WI38 (cell line): ENCODE measurements at regions not wholly inside any gene's neighbourhood (a gene's known extent, or its start where the extent isn't known, plus 50 kb on each side); places are given as distances from the start of the nearest gene placed in this dataset.

Source experiments
- H3K4me3 ChIP-seq: 2 replicates; pipeline ENCODE4 v1.5.1; 2011; ENCODE audit warnings: low read depth, mild to moderate bottlenecking, control low read depth, low read length
- TF ChIP-seq, protein P1 (sequence below): IDR thresholded peaks from 2 replicates; pipeline ENCODE4 v1.5.1; 2012; ENCODE audit warnings: low read depth, mild to moderate bottlenecking, control low read depth, low read length

DNA sequence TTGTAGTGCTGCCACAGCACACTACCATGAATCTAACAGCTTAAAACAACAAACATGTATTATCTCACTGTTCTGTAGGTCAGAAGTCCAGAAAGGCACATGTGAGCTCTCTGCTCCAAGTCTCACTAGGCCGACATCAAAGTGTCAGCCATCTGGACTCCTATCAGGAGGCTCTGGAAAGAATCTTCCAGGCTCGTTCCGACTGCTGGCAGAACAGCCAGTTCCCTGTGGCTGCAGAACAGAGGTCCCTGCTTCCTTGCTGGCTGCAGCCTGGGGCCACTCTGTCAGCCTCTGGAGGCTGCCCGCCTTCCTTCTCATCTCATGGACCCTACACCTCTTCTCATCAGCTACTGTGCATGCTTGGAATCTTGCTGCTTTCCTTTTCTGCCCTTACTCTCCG, 168.9 kb downstream of the CBLN1 start:
- TF ChIP-seq, protein P1, sequence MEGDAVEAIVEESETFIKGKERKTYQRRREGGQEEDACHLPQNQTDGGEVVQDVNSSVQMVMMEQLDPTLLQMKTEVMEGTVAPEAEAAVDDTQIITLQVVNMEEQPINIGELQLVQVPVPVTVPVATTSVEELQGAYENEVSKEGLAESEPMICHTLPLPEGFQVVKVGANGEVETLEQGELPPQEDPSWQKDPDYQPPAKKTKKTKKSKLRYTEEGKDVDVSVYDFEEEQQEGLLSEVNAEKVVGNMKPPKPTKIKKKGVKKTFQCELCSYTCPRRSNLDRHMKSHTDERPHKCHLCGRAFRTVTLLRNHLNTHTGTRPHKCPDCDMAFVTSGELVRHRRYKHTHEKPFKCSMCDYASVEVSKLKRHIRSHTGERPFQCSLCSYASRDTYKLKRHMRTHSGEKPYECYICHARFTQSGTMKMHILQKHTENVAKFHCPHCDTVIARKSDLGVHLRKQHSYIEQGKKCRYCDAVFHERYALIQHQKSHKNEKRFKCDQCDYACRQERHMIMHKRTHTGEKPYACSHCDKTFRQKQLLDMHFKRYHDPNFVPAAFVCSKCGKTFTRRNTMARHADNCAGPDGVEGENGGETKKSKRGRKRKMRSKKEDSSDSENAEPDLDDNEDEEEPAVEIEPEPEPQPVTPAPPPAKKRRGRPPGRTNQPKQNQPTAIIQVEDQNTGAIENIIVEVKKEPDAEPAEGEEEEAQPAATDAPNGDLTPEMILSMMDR = no peak
- no peak overlapping the region for H3K4me3 ChIP-seq

DNA sequence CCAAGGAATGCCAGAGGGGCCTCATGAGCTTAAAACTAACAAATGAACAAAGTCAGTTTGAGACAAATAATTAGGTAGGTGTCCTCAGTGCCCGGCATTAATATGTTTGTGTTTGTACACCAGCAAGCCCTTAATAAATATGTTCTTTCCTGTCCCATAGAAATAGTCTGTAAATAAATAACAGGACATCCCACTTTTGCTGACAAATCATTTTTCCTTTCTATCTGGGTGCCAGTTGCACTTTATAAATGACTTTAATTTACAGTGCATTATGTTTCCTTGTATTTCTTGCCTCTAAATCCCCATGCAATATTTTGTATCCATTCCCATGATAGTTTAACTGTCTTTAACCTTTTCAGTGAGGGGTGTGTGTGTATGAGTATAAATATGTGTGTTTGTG, 170.3 kb downstream of the CBLN1 start:
- TF ChIP-seq, protein P1 = no peak
- no peak overlapping the region for H3K4me3 ChIP-seq

DNA sequence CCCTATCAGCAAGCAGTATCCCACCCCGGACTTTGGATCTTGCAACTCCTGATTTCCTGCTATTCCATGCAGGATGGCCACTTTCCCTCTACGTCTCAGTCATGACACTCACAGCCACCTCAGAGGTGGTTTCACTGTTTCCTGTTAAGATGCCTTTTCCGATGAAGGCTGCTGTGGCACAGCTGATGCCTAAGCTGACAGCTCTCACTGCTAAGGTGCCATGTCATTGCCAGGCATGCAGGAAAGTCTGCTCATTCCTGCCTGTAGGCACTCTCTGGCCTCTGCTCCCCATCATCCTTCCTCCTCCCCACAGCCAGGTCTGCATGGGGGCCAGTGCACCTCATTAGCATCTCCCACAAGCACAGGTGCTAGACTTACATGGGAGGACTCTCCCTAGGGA, 173.0 kb downstream of the CBLN1 start:
- TF ChIP-seq, protein P1 = no peak
- no peak overlapping the region for H3K4me3 ChIP-seq

DNA sequence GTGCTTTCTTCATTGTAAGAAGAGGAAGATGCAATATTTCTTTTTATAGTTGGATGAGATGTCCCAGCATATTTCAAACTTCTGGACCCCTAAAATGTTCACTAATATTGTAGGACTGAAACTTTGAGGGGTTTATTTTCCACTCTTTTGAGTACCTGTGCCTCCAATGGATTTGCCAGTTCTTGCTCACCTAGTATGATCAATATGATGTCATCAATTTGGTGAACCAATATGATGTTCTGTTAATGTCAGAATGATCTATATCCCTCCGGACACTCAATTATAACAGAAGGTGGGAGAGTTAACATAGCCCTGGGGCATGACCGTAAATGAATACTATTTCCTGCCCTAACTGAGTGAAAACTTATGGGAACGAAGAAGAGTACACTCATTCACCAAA, 178.3 kb downstream of the CBLN1 start:
- no peak overlapping the region for H3K4me3 ChIP-seq
- TF ChIP-seq, protein P1 = no peak

DNA sequence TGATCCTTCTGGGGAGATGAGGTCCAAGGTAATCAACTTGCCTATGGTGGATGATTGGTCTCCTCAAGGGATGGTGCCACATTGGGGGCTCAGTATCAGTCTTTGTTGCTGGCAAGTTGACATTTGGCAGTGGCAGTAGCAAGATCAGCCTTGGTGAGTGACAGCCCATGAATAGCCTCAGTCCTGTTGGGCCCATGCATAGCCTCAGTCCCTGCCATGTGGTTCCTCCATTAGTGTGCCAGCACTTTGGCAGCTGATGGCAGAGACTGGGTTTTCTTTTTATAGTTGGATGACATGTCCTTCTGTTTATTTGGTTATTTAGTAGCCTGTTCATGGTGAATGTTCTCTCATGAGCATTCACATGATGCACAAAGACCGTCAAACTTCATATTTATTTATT, 179.6 kb downstream of the CBLN1 start:
- TF ChIP-seq, protein P1 = no peak
- H3K4me3 ChIP-seq = no peak overlapping the region

DNA sequence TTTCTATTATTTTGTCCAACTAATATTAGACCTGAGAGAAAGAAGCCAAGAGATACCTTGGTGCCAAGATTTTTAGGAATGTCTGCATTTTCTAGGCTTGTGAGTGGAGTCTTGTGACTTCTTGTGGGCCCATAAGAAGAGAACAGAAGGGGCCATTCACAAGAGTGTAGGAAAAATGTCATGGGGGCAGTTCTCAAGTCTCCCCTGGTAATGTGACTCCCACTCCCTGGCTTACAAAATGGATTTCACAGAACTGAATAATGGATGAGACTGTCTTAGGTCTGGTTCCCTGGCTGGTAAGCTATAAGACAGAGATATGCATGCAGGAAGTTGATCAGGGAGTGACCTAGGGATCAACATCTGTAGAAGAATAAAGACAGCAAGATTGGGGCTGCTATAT, 181.3 kb downstream of the CBLN1 start:
- no peak overlapping the region for H3K4me3 ChIP-seq
- TF ChIP-seq, protein P1 = no peak

DNA sequence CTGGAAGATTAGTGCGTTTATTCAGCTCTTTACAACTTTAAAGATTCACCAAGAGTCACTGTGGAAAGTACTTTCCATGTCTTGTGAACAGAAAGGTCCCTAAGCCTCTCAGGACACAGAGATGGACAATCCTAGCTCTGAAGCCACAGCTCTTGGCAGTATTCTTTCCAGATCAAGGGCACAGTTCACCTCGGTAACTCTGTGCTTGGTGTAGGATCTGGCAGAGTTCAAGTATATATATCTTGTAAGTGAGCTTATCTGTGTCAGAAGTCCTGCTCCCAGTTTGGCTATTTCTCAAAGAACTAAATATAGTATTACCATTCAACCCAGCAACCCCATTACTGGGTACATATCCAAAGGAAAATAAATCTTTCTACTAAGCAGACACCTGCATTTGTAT, 183.7 kb downstream of the CBLN1 start:
- TF ChIP-seq, protein P1 = no peak
- no peak overlapping the region for H3K4me3 ChIP-seq
